ENCODE measurements at regions not wholly inside any gene's neighbourhood (a gene's known extent, or its start where the extent isn't known, plus 50 kb on each side); places are given as distances from the start of the nearest gene placed in this dataset.

GRCh38 chrX:155682834-155683233, 70.1 kb upstream of the TMLHE start:
- DNase-seq (ENCODE audit: low spot score): no peak

- no peak for DNase-seq (ENCODE audit: low spot score)
These were observed 67.0 kb upstream of the TMLHE start for GRCh38 chrX:155679715-155680114.

- no peak for DNase-seq (ENCODE audit: low spot score)
These were observed 60.6 kb upstream of the TMLHE start for GRCh38 chrX:155673338-155673737.

- no peak for DNase-seq (ENCODE audit: low spot score)
These were observed 54.0 kb upstream of the TMLHE start for GRCh38 chrX:155666741-155667140.
